Kidney glomerular epithelial cell (primary cell): ENCODE measurements at regions not wholly inside any gene's neighbourhood (a gene's known extent, or its start where the extent isn't known, plus 50 kb on each side); places are given as distances from the start of the nearest gene placed in this dataset.

Experiments used
- DNase-seq: peaks from one replicate; lab custom pipeline; 2025; lab: John Stamatoyannopoulos, UW

DNA sequence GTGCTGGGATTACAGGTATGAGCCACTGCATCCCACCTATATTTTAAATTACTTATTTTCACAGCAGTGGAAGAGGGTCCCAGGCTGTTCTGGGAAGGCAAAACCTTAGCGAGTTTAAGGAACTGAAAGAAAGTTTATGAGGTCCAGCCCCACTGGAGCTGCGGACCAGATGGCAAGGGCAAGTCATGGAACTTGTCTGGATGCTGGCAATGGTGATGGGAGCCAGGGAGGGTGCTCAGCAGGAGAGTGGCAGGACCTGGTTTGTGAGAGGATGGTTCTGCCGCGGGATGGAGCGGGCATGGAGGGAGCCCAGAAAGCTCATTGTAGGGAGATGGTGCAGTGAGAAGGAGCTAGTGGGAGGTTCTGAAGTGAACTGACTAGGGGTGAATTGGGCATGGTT, 50.6 kb upstream of the SLC45A1 start:
- DNase-seq = no peak

DNA sequence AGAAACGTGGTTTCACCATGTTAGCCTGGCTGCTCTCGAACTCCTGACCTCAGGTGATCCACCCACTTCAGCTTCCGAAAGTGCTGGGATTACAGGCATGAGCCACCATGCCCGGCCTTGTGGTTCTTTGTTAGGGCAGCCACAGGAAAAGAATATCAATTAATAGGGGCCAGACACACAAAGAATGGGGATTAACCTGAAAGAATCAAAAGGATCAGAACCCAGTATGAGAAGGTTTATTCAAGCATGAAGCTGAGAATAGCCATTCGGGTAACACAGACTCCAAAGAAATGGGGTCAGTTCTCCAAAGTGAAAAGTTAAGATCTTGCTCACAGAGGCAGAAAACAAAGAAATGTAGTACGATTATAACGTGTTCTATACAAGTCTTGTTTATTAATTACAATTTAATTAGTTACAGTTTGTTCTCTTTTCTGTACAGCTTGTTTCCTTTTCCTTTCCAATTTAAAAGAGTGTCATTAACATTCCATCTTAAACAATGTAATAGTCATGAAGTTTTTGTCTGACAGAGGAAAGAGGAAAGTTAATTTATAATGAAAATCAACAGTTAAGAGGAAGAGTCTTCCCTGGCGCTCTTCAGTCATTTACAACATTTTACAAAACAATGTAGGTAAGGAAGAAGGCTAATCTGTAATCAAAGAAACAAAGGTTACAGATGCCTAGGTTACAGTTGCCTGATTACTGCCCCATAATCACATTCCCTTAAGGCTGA, 51.3 kb upstream of the SLC45A1 start:
- peak; percentile 41 for DNase-seq

DNA sequence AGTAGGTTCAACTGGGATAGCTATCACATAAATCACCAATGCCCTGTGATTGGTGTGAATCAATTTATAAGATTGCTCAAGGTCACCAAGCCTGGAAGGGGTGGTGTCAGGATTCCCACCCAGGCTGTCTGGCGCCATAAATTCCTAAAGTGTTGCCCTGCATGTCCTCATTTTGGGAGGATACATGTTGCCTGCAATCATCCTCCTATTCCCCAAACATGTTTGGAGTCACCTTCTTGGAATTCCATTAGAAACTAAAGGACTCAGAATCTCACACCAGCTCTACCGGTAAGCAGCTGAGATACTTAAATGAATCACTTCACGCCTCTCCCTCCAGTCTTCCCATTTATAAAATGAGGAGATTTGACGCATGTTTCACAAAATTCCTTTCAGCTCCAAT, 54.1 kb upstream of the SLC45A1 start:
- no peak for DNase-seq

DNA sequence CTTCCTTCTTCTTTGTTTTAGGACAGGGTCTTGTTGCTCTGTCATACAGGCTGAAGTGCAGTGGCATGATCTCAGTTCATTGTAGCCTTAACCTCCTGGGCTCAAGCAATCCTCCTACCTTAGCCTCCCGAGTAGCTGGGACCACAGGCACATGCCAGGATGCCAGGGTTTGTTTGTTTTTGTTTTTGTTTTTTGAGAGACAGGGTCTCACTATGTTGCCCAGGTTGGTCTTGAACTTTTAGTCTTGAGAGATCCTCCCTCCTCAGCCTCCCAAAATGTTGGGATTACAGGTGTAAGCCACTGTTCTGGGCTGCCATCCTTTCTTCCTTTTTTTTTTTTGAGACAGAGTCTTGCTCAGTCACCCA, 56.5 kb upstream of the SLC45A1 start:
- DNase-seq = no peak

DNA sequence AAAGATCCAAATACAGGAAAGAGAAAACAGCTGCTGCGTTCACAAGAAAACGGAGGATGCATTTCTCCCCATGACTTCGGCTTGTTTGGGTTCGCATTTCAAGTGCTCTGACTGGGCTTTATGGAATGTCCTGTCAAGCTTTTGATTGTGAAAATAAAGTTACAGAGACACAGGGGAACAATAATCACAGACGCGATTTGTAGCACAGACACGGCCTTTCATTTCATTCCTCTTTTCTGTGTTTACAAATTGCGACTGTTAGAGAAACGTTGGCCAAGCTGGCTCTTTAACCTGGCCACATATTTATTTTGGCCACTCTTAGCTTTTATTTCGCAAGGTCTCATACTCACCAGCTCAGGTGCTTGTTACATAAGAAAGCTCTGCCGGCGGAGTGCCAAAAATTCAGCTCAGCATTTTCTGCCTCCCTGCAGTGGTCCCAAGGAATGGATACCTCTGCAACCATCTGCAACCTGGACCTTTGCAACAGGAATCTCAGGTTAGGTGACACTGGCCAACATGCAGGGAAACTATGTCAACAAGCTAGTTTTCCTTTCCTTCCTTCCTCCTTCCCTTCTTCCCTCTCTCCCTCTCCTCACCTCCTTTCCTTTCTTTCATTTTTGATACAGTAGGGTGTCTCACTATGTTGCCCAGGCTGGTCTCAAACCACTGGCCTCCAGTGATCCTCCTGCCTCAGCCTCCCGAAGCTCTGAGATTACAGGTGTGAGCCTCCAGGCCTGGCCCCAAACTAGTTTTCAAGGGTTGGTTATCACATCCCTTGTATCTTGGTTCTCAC, 58.2 kb upstream of the SLC45A1 start:
- DNase-seq = peak; percentile 49

DNA sequence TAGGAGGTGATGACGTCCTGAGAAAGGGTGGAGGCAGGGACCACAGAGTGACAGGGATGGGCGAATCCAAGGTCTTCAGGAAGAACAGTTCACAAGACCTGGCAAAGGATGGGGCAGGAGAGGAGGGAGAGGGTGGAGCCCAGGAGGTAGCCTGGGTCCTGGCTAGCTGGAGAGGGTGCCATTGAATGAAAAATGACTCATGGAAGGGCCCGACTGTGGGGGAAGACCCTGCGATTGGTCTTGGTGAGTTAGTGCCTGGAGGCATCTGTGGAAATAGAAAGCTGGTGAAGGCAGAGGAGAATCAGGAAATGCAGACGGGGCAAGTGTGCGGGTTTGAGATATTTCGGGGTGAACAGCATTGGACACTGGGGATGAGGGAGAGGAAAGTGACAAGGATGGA, 60.3 kb upstream of the SLC45A1 start:
- no peak for DNase-seq

DNA sequence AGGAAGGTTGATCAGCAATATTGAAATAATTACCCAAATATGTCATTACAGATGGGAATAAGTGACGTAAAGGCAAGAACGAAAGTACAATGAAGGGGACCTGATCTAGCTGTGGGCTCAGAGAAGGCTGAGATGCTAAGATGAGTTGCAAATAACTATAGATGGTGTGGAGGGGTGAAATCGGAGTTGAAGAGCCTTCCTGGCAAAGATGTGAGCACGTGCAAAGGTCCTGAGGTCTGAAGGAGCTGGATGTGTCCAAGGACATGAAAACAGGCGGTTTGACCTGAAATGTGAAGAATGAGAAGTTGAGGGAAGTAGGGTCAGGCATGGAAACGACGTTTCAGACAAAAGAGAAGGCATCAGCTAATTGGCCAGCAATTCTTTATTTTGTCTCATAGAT, 61.6 kb upstream of the SLC45A1 start:
- no peak for DNase-seq

DNA sequence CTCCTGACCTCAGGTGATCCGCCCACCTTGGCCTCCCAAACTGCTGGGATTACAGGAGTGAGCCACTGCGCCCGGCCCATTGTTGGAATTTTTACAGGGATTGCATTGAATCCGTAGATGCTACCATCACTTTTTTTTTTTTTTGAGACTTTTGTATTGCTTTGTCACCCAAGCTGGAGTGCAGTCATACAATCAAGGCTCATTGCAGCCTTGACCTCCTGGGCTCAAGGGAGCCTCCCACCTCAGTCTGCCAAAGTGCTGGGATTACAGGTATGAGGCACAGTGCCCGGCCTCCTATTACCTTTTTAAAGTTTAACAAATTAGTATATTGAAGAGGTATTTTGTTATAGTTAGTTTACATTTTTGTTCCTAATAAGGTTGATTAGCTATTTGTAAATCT, 62.2 kb upstream of the SLC45A1 start:
- no peak for DNase-seq

DNA sequence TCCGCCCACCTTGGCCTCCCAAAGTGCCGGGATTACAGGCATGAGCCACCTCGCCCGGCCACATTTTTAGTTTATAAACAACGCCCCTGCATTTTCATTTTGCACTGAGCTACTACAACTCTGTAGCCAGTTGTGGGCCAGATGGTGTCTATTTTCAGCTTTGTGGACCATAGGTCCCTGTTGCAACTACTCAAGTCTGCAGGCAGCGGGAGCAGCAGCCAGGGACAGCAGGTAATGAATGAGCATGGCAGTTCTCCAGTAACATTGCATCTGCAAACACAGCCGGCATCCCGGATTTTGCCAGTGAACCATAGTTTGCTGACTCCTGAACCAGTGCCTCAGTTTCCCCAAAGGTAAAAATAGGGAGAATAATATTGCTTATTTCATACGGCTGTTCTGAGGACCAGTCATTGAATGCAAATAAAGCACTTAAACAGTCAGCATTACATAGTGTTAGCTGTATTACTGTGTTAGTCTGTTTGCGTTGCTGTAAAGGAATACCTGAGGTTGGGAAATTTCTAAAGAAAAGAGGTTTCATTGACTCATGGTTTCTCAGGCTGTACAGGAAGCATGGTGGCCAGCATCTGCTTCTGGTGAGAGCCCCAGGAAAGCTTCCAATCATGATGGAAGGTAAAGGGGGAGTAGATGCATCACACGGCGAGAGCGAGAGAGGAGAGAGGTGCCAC, 65.5 kb upstream of the SLC45A1 start:
- no peak for DNase-seq

DNA sequence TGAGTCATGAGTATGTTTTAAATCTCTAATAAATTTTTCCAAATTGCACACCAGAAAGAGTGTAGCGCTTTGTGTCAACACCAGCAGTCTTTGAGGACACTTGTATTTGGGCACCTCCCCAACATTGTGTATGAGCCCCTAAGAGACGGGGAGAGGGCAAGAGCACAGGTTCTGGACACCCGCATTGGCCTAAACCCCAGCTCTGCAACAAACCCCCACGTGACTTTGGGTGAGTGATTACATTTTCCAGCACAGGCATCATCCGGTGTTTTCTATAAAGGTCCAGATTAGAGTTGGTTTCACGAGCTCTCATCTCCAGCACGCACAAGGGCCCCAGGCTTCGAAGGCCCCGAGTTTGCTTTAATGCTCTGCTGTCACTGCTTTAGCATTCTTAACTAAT, 66.3 kb upstream of the SLC45A1 start:
- DNase-seq = no peak

DNA sequence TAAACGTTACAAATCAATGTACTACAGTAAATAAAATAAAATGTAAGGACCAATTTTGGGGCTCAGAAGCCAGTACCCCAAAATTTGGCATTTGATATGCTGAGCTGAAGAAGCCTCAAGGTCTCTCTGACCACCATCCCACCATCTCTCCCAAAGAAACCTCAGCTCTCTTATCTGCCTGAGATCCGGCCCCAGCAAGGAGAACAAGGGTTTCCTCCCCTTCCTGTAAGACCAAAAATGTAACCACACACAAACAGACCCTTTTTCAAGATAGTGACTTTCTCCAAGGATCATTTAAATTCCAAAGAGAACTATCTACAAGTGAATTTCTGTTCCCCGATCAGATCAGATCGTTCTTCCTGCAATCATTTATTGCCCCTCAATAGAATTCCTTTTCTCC, 68.1 kb upstream of the SLC45A1 start:
- no peak for DNase-seq

DNA sequence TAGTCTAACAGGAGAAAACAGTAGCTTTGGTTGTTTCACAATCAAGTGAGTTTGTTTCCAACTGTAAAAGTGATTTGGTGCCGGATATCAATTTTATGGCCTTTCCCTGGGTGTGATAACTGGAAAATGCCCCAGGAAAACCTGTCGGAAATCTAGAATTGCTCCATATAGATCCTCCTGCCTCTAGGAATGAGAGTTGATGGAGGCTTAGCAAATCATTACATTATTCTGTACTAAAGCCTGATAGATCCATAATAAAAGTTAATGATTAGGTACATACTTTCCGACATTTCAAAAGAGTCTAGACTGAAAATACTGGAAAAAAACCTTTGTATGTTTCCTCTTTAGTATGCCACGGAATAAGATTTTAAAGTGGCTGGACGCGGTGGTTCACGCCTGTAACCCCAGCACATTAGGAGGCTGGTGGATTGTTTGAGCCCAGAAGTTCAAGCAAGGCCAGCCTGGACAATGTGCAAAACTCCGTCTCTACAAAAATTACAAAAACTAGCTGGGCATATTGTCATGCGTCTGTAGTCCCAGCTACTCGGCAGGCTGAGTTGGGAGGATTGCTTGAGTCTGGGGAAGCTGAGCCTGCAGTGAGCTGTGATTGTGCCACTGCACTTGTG, 70.0 kb upstream of the SLC45A1 start:
- DNase-seq = no peak

DNA sequence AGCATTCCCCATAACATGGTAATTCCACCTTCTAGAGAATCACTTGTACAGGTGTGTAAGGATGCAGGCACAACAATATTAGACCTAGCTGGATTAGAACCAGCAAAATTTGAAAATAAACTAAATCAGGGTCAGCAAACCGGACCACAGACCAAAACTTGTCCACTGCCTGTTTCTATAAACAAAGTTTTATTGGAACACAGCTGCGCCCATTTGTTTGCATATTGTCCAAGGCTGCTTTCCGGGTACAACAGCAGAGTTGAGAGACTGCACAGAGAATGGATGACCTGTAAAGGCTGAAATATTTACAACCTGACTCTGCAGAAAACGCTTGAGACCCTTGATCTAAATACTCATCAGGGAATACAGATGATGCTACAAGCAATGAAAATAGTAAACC, 73.6 kb upstream of the SLC45A1 start:
- DNase-seq = no peak

DNA sequence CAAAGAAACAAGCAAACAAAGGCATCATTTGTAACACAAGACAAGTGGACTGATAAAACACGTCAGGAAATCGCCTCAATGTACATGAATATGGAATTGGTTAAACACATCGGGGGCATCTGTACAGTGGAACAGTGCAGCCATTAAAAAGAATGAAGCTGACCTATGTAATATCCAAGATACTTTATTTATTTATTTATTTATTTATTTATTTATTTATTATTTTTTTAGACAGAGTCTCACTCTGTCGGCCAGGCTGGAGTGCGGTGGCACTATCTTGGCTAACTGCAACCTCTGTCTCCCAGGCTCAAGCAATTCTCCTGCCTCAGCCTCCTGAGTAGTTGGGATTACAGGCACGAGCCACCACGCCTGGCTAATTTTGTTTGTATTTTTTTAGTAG, 75.4 kb upstream of the SLC45A1 start:
- no peak for DNase-seq

DNA sequence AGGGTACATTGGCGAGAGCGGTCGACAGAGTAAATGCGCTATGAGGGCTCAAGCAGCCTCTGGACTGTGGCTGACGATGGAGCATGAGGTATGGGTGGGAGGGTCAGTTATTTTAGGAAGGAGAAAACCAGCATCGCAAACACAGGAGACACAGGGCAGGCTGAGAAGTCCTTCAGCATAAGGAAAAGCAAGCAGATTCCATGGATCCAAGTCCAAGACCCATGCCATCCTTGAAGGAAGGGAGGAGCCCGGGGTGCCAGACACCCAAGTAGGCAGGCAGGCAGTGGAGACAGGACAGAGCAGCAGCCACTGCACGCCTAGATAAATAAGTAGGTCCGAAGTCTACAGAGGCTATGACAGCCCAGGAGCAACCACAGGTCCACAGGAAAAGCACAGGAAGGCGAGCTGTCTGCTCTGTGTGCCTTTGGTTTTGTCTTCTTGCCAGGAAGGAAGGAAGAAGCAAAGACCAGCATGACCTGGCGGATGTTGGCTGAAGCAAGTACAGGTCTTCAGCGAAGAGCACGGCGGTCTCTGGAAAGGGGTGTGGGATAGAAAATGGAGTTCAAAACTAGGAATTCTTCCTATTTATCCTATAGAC, 76.4 kb upstream of the SLC45A1 start:
- DNase-seq = no peak

DNA sequence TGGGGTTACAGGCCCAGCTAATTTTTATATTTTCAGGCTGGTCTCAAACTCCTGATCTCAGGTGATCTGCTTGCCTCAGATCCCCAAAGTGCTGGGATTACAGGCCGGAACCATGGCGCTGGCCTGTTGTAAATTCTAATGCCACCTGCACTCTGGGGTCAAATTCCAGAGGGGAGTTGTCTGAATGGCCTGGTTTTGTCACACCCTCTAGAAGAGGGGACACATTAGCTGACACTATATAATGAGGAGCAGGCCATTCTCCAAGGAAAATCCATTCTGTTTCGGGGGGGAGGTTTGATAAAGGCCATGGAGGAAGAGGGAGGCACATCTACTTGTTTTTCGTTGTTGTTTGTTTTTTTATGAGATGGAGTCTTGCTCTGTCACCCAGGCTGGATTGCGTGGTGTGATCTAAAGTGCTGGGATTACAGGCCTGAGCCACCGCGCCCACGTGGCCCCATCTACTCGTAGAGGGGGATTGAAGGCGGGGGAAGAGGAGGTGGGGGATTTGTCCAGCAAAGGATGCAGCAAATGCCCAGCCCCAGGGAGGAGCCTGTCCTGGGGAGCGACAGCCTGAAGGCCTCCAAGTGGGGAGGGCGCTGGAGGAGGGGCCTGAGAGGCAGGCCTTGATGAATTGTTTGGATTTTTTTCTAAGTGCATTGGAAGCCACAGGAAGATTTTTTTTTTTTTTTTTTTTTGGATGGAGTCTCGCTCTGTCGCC, 78.4 kb upstream of the SLC45A1 start:
- no peak for DNase-seq

DNA sequence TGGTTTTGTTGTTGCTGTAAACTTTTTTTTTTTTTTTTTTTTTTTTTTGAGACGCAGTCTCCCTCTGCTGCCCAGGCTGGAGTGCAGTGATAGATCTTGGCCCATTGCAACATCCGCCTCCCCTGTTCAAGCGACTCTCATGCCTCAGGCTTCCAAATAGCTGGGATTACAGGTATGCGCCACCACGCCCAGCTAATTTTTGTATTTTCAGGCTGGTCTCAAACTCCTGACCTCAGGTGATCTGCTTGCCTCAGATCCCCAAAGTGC, 78.9 kb upstream of the SLC45A1 start:
- no peak for DNase-seq

DNA sequence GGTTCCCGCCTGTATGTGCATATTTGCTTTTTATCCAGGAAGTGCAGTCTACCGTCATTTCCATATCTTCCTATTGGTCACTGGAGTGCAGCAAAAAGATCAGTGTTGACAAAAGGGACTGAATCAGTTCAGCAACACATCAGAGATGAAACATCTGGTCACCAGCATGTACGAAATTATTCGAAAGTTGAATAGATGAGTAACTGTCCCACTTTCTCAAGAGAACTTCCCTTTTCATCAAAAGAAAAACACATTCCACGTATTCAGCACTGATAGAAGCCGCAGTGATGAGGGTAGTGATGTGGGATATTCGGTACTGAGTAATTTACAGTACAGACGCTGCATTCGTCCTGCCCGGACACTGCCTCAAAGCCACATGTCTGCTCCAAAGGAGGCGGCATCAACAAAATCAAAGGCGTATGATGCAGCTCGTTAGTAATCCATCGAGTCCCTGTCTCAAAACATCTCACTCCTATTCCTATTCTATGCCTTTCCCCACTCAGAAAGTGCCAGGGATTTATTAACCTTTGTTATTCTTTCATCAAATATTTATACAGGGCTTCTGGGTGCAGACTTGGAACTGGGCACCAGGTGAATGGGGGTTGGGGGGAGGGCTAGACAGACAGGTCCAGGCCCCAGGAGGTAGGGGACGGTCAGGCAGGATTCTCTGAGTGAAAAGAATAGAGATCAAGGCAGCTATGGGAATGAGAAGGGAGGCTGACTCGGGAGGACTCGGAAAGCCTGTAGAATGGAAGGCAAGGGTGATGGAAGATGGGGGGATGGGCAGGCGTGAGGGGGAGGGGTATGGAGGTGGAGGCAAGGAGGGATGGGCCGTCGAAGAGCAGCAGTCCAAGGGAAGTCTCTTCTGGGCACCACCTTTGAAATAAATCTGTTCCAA, 79.5 kb upstream of the SLC45A1 start:
- DNase-seq = no peak

DNA sequence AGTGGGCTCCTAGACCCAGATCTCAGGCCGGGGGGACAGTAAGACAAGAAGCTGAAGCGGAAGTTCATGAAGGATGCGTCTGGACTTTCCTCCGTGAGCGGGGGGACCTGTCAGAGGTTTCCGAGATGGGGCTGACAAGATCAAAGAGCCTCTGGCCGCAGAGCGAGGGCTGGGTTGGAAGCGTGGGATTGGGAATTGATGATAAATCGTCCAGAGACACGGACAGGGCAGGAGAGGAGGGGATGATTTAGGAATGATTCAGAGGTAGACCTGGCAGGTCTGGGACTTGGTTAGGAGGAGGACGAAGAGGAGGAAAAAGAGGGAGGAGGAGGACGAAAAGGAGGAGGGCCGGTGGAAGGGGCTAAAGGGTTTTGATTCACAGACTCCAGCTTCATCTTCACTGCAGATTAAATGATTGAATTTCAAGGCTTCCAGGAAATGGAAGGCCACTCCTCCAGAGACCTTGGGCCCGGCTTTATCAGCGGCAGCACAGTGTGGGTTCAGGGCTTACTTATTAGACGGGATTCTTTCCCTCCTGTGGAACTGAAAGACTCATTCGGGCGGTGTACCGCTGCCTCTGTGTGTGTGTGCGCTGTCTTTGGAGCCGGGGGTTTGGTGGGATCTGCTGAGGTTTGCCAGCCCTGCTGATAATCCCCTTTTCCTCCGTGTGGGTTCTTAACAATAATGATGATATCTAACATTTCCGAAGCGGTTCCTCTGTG, 85.7 kb upstream of the SLC45A1 start:
- DNase-seq = no peak

DNA sequence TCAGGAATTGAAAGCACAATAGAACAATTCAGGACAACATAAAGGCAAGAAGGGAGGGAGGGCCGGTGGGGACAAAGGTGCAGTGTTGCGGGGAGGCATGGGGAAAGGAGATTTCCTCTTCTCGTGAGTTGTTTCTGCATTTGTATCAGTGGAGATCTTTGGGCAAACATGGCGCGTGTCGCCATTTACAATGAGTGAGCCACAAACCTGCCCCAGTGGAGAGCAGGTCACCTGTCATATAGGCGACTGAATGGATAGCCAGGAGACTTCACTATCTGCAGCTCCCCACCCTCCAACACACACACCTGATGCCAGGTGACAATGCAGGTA, 87.7 kb upstream of the SLC45A1 start:
- DNase-seq = no peak
